Astrocyte of the spinal cord (primary cell): ENCODE measurements at regions not wholly inside any gene's neighbourhood (a gene's known extent, or its start where the extent isn't known, plus 50 kb on each side); places are given as distances from the start of the nearest gene placed in this dataset.

ENCODE experiments used
- DNase-seq: peaks from one replicate; pipeline ENCODE4 v3.0.0; 2011; ENCODE audit warnings: low read depth, low spot score
- H3K4me3 ChIP-seq: 2 replicates; pipeline ENCODE4 v1.5.1; 2011; ENCODE audit warnings: low read depth, mild to moderate bottlenecking, low read length, moderate library complexity
- CTCF ChIP-seq: IDR thresholded peaks from 2 replicates; pipeline ENCODE4 v1.5.1; 2012; ENCODE audit warnings: low read depth, mild to moderate bottlenecking, low read length, inconsistent platforms
- in situ Hi-C: cut with HindIII; loops from 2 replicates; pipeline ENCODE4 v1.10.0; 2017; ENCODE audit warnings: low sequenced_read_pairs

- DNase-seq = no peak
- H3K4me3 ChIP-seq = no peak overlapping the region
- in situ Hi-C loops = no loop called here
- no peak for TF ChIP-seq CTCF
These were observed 650.0 kb upstream of the BOD1L1 start for GRCh38 chr4:14277505-14277904.

GRCh38 chr4:14280567-14280966, 653.0 kb upstream of the BOD1L1 start:
- no peak for DNase-seq
- no peak for TF ChIP-seq CTCF
- in situ Hi-C loops = no loop called here

GRCh38 chr4:14284578-14284977, 657.1 kb upstream of the BOD1L1 start:
- DNase-seq = no peak
- in situ Hi-C loops = no loop called here
- no peak for TF ChIP-seq CTCF
- H3K4me3 ChIP-seq = no peak overlapping the region

More at GRCh38 chr4:14280567-14280966, 653.0 kb upstream of the BOD1L1 start:
- H3K4me3 ChIP-seq = no peak overlapping the region

- in situ Hi-C loops = no loop called here
- peak; percentile 41 for DNase-seq
- no peak for TF ChIP-seq CTCF
- H3K4me3 ChIP-seq = no peak overlapping the region
These were observed 662.2 kb upstream of the BOD1L1 start for GRCh38 chr4:14289708-14290107.

- TF ChIP-seq CTCF = no peak
- H3K4me3 ChIP-seq = no peak overlapping the region
- in situ Hi-C loops = no loop called here
- DNase-seq = no peak
These were observed 666.1 kb upstream of the BOD1L1 start for GRCh38 chr4:14293582-14293981.

GRCh38 chr4:14294611-14295010, 667.1 kb upstream of the BOD1L1 start:
- TF ChIP-seq CTCF = no peak
- DNase-seq = peak; percentile 55
- in situ Hi-C loops = no loop called here
- no peak overlapping the region for H3K4me3 ChIP-seq

- in situ Hi-C loops = no loop called here
- no peak overlapping the region for H3K4me3 ChIP-seq
- TF ChIP-seq CTCF = no peak
- DNase-seq = no peak
These were observed 671.6 kb upstream of the BOD1L1 start for GRCh38 chr4:14299166-14299565.
